ENCODE measurements at regions not wholly inside any gene's neighbourhood (a gene's known extent, or its start where the extent isn't known, plus 50 kb on each side); places are given as distances from the start of the nearest gene placed in this dataset.

DNA sequence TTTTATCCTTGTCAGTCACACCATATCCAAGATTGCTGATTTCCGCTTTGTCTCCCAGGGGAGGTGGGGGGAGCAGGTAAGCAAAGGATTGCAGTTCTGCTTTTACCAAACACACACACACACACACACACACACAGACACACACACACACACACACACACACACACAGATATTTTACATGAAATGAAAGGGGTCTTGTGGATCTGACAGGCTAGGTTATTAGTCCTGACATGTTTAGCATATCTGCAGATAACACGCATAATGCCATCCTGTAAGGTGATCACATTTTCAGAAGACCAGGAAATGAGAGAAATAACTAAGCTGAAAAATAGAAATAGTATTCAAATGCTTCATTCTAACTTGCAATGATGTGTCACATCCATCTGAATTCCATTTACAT lies 1113.3 kb downstream of the CDH8 start:
- TF ChIP-seq POLR2AphosphoS5 (IDR thresholded peaks at IDR 0.05; ENCODE audit: low read depth, low read length) (no peak), POLR2A (IDR thresholded peaks at IDR 0.05; ENCODE audit: low read depth, low read length) (no peak)

All from GM12892 (cell line).